NCI-H2227 (cell line): ENCODE measurements at regions not wholly inside any gene's neighbourhood (a gene's known extent, or its start where the extent isn't known, plus 50 kb on each side); places are given as distances from the start of the nearest gene placed in this dataset.
A peak's percentile ranks its signal among the peaks of the same experiment; 100 is the strongest.
"Not testable (repeated sequence)": the region's sequence is repeated elsewhere in the genome, so short reads cannot be mapped to it uniquely, and the experiment has no call there.

Experiments used
- DNase-seq: peaks from one replicate; lab custom pipeline; 2025; ENCODE audit not compliant: unreplicated experiment; lab: John Stamatoyannopoulos, UW

GRCh38 chr13:71304861-71305260, 562.1 kb downstream of the DACH1 start:
- no peak for DNase-seq

- no peak for DNase-seq
Observed at GRCh38 chr13:71303144-71303543, 563.9 kb downstream of the DACH1 start.

GRCh38 chr13:71300602-71301001, 566.4 kb downstream of the DACH1 start:
- DNase-seq = no peak

DNA sequence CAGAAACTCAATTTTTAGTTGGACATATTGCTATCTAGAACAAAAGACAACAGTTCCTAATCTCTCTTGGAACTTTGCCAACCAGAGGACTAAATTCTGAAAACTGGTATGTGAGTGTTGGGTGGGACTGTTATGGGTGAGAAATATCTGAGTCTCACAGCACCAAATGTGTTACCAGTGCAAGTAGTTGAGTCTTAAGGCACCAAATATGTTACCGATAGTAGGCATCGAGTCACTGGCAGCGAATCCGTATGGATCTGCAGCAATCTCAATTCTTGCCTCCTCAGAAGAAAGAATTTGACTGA, 575.2 kb downstream of the DACH1 start:
- no peak for DNase-seq

DNA sequence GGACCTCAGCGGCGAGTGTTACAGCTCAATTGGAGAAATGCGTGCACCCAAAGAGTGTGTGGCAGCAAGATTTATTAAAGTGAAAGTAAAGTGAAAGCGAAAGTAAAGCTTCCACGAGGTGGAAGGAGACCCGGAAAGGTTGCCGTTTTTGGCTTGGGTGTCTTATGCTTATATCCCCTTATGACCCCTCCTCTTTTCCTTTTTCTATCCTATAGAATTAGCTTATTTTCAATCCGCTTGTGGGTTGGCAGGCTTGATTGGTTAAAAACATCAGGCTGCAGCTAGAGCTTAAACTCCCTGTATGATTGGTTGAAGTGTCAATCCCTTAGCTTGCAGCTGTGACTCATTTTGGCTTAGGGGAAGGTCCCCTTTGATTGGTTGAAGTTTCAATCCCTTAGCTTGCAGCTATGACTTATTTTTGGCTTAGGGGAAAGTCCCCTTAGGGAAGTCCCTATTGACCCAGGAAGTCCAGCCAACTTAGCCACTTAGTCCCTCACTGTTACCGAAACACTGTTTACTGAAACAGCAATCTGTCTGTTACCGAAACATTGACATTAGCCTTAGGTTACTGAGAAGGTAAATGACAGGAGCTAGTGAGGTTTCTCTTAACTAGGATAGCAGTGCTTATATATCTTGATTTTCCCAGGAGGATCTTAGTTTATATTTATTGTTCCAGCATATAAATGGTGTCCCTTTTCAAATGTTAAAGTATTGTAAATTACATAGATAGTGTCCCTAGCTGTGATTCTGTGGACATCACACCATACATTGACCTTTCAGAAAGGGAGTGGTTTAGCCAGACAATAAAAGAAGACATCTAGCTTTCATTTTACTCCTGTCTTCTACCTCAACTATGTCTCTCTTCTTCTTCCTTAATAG, 575.8 kb downstream of the DACH1 start:
- peak; percentile 52 for DNase-seq

GRCh38 chr13:71289980-71290379, 577.0 kb downstream of the DACH1 start:
- DNase-seq = not testable (repeated sequence)

- no peak for DNase-seq
Observed at GRCh38 chr13:71285700-71286099, 581.3 kb downstream of the DACH1 start.

DNA sequence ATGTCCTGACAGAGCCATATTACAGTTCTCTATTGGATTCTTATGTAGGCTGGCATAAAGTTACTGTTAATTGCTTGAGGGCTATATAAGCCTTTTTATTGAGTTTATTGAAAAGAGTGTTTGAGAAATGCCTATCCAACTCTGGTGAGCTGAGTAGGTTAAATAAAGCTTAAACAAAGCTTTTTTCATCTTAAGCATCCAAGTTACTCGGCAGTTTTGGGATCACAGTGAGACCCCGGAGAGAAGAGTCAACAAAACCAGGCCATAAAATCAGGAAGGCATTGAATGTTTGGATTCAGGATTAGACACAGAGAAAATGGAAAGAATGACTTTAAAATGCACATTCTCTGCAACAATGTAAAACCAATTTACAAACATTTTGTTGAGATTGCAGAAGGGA, 588.5 kb downstream of the DACH1 start:
- no peak for DNase-seq

DNA sequence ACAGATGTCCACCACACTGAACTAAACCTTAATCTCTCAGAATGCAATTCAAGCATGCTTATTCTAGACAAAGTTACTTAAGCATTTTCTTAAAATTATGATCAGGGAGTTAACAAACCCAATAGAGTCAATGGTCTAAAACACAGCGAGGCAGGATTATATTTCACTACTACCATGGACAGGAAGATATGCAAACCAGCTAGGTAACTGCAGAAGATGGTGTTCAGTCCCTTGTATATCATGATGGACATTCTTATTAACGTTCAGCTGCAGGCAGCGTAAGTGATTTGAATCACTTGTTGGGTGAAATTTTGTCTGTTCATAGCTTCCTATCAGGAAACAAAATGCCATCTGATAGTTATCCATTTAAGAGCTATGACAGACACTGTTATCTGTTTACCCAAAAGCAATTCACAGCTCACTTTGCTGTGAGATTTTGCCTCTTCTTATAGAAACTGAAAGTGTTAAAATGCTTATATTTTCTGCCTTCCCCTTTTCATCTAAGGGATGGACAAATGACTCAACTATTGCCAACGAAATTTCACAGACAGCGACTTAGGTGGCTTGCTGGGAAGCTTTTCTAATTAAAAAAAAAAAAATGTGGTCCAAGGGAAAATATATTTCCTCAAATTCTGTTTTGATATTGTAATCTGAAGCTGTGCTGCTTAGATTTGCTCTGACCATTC, 591.9 kb downstream of the DACH1 start:
- no peak for DNase-seq

- no peak for DNase-seq
Observed at GRCh38 chr13:71261256-71261655, 605.7 kb downstream of the DACH1 start.

DNA sequence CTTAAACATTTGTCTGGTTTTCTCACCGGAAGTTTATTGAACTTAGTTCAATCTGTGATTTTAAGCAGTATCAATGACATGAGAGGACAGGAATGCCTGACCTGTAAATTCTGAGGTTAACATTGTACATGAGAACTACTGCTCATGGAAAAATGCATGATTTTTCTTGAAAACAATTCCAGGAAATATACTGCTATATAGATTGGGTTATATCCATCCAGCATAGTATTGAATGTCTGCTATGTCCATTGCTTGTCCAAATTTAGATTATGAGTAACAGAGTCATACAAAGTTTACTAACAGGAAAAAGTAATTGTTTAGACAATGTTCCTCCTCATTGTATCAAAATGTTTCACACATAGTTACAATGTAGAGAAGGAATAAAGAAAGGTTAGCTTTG, 606.8 kb downstream of the DACH1 start:
- no peak for DNase-seq

- DNase-seq = no peak
Observed at GRCh38 chr13:71255633-71256032, 611.4 kb downstream of the DACH1 start.

- DNase-seq = no peak
Observed at GRCh38 chr13:71254384-71254783, 612.6 kb downstream of the DACH1 start.

- no peak for DNase-seq
Observed at GRCh38 chr13:71252184-71252704, 614.8 kb downstream of the DACH1 start.

GRCh38 chr13:71251292-71251951, 615.6 kb downstream of the DACH1 start:
- DNase-seq = no peak

DNA sequence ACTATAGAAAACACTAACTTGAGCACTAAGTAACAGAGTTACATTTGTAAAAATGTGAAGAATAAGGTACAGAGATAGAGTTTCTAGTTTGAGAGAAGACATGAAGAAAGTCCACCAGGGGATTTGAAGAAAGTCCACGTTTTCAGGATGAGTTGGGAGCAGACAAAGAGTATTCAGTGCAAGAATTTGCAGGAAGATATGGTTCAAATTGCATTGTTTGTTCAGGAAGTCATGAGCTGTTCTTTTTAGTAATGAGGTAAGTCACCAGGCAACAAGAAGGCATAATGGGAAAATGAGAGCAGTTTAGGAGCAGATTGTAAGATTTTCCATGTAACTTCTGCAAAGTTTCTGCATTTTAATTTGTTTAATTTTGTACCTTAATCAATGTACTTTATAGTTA, 618.0 kb downstream of the DACH1 start:
- DNase-seq = no peak

- no peak for DNase-seq
Observed at GRCh38 chr13:71244161-71244560, 622.8 kb downstream of the DACH1 start.

GRCh38 chr13:71242201-71242600, 624.8 kb downstream of the DACH1 start:
- peak; percentile 56 for DNase-seq

DNA sequence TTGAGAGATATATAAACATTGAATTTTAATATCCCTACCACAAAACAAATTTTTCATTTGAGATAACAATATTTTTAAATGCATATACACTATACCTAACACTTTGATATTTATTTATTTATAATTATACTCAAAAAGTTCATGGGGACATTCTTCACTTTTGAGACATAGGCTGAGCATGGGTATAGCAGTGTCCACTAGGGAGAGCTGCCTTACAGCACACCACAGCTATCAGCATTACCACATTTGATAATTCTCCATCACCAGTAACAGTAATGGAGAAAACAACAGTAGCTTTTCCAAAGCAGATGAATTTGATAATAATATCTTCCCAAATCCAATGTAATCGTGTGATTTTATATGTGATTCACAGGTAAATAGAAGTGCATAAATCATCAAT, 626.1 kb downstream of the DACH1 start:
- DNase-seq = peak; percentile 6

DNA sequence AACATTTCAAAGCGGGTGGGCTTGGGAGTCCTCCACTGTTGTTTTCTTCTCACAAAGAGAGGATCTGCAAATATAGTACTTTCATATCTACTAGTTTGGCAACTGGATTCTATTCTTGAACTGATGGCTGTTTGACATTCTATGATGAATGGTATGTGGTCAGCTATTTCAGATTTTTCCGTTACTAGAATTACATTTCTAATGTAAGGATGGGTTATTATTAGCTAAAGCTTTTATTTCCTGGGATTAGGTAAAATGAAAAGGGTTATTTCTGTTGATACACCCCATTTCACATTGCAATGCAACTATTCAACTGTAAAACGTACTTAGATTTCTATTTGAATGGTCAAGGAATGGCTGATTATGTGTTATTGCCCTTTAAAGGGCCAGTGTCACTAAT, 629.7 kb downstream of the DACH1 start:
- DNase-seq = no peak

- DNase-seq = peak; percentile 68
Observed at GRCh38 chr13:71219698-71220415, 647.1 kb downstream of the DACH1 start.
